Tibial artery (tissue), 4 donors: ENCODE measurements at regions not wholly inside any gene's neighbourhood (a gene's known extent, or its start where the extent isn't known, plus 50 kb on each side); places are given as distances from the start of the nearest gene placed in this dataset.

Source experiments
- DNase-seq, 2 donors: peaks; one replicate each; pipeline ENCODE4 v3.0.0-alpha.2; 2019
- H3K27ac ChIP-seq, 2 donors: fragments of 200-600 bp; sonication (generic) in 1 of 2; 1 replicate in 1 of 2; 2 replicates in 1 of 2; pipeline ENCODE4 v1.5.1; 2018 to 2019; ENCODE audit warnings: mild to moderate bottlenecking in 1 of 2
- H3K27me3 ChIP-seq, 2 donors: fragments of 200-600 bp; sonication (generic) in 1 of 2; one replicate each; pipeline versions ENCODE4 v1.5.1 to v1.6.0; 2016 to 2019
- H3K36me3 ChIP-seq, 3 donors: fragments of 200-600 bp; sonication (generic) in 2 of 3; one replicate each; pipeline ENCODE4 v1.5.1; 2016 to 2019; ENCODE audit warnings: mild to moderate bottlenecking in 2 of 3
- H3K4me1 ChIP-seq, 4 donors: fragments of 200-600 bp; sonication (generic) in 2 of 4; 1 replicate in 3 of 4; 2 replicates in 1 of 4; pipeline ENCODE4 v1.5.1; 2016 to 2019
- H3K4me3 ChIP-seq, 2 donors: fragments of 200-600 bp; sonication (generic) in 1 of 2; 1 replicate in 1 of 2; 2 replicates in 1 of 2; pipeline ENCODE4 v1.5.1; 2018 to 2019; ENCODE audit warnings: mild to moderate bottlenecking in 2 of 2
- H3K9me3 ChIP-seq, 3 donors: fragments of 200-600 bp; sonication (generic) in 1 of 3; one replicate each; pipeline ENCODE4 v1.5.1; 2016 to 2019
- intact Hi-C: fragments of 100-400 bp; cut with DNase I; formaldehyde crosslinking; loops from one replicate; pipeline ENCODE4 v1.15.0; 2023; ENCODE audit warnings: low total_unique reads
- TF ChIP-seq, protein P1 (sequence below), 2 experiments: fragments of 200-600 bp in 1 of 2; fragments of 450-650 bp in 1 of 2; IDR thresholded peaks; one replicate each; pipeline ENCODE4 v1.5.1; 2017 to 2019; ENCODE audit warnings: antibody characterized with exemption in 2 of 2, mild to moderate bottlenecking in 1 of 2, moderate library complexity in 1 of 2

- no peak for DNase-seq
- H3K36me3 ChIP-seq: no peaks in the 10 kb centered on the region
- H3K9me3 ChIP-seq: no peaks in the 10 kb centered on the region
- no peaks in the 10 kb centered on the region for H3K4me1 ChIP-seq
- no peaks in the 10 kb centered on the region for H3K27me3 ChIP-seq
- TF ChIP-seq, protein P1, sequence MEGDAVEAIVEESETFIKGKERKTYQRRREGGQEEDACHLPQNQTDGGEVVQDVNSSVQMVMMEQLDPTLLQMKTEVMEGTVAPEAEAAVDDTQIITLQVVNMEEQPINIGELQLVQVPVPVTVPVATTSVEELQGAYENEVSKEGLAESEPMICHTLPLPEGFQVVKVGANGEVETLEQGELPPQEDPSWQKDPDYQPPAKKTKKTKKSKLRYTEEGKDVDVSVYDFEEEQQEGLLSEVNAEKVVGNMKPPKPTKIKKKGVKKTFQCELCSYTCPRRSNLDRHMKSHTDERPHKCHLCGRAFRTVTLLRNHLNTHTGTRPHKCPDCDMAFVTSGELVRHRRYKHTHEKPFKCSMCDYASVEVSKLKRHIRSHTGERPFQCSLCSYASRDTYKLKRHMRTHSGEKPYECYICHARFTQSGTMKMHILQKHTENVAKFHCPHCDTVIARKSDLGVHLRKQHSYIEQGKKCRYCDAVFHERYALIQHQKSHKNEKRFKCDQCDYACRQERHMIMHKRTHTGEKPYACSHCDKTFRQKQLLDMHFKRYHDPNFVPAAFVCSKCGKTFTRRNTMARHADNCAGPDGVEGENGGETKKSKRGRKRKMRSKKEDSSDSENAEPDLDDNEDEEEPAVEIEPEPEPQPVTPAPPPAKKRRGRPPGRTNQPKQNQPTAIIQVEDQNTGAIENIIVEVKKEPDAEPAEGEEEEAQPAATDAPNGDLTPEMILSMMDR (IDR thresholded peaks at IDR 0.05): no peak
- no peak overlapping the region for H3K27ac ChIP-seq
- intact Hi-C loops: no loop called here
- no peak overlapping the region for H3K4me3 ChIP-seq
Measured at GRCh38 chr3:101128786-101129185, 135.6 kb upstream of the ABI3BP start.

DNA sequence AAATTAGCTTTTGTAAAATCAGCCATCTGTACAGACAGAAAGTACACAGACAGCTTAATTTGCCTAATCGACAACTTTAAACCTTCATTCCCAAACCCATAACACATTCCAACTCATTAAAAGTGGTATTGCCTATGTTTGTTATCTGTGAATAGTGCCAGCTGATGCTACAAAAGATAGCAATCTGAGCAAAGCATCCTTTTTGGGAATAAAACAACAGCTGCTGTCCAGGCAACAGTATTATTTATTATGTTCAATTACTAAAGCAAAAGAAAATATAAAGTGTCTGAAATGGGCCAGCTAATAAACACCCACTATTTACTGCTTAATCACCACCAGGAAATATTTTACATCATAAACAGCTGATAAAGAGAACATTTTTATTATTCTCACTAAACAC, 134.8 kb upstream of the ABI3BP start:
- intact Hi-C loops: no loop called here
- DNase-seq: no peak
- no peak overlapping the region for H3K27ac ChIP-seq
- no peaks in the 10 kb centered on the region for H3K9me3 ChIP-seq
- H3K4me1 ChIP-seq: no peaks in the 10 kb centered on the region
- H3K36me3 ChIP-seq: no peaks in the 10 kb centered on the region
- no peaks in the 10 kb centered on the region for H3K27me3 ChIP-seq
- TF ChIP-seq, protein P1 (IDR thresholded peaks at IDR 0.05): no peak
- H3K4me3 ChIP-seq: no peak overlapping the region

DNA sequence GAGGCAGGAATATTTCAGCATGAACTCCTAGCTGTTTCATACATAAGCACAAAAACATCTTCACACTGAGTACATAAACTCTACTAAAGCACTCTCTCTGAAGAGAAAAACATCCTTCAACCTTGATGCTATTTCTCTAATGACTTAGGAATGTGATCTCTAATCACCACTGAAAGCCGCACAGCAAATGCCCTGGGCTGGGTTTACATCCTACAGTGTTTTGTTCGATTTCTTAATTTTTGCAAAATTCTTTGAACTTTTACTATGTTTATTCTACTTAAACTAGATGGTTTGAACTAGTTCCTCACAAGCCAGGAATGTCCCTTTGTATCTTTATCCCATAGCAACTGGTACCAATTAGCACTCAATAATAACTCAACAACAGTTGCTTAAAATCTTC, 130.9 kb upstream of the ABI3BP start:
- DNase-seq: no peak
- Histone ChIP-seq H3K27me3 (no peaks in the 10 kb centered on the region), H3K4me3 (no peak overlapping the region), H3K9me3 (no peaks in the 10 kb centered on the region), H3K27ac (no peak overlapping the region), H3K36me3 (no peaks in the 10 kb centered on the region), H3K4me1 (no peaks in the 10 kb centered on the region)
- TF ChIP-seq, protein P1 (IDR thresholded peaks at IDR 0.05): no peak
- intact Hi-C loops: no loop called here

DNA sequence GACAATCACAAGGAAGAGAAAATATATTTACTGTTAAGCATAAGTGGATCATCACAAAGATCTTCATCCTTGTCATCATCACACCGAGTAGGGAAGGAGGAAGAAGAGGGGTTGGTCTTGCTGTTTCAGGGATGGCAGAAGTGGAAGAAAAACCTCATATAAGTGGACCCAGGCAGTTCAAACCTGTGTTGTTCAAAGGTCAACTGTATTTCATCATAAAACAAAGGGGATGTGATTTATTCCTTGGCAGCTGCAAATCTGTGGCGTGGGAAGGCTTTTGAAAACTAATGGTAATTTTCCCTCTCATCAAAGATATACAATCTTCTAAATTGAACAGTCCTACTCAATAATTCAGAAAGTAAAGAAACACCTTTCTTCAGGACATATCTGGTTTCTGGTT, 129.9 kb upstream of the ABI3BP start:
- DNase-seq: no peak
- no peak overlapping the region for H3K27ac ChIP-seq
- H3K27me3 ChIP-seq: no peaks in the 10 kb centered on the region
- no peaks in the 10 kb centered on the region for H3K4me1 ChIP-seq
- no peaks in the 10 kb centered on the region for H3K9me3 ChIP-seq
- intact Hi-C loops: no loop called here
- H3K36me3 ChIP-seq: no peaks in the 10 kb centered on the region
- TF ChIP-seq, protein P1 (IDR thresholded peaks at IDR 0.05): no peak
- H3K4me3 ChIP-seq: no peak overlapping the region

DNA sequence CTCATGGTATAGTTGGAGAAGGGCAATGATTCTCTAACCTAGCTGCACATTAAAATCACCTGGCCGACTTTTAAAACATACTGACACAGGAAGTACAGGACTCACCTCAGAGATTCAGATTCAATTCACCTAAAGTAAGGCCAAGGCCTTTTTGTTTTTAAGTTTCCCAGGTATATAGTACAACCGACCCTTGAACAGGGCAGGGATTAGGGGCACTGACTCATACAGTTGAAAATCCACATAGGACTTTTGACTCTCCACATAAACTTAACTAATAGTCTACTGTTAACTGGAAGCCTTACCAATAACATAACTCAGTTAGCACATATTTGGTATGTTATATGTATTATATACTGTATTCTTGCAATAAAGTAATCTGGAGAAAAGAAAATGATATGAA, 129.5 kb upstream of the ABI3BP start:
- Histone ChIP-seq H3K27me3 (no peaks in the 10 kb centered on the region), H3K27ac (no peak overlapping the region), H3K9me3 (no peaks in the 10 kb centered on the region), H3K4me3 (no peak overlapping the region), H3K36me3 (no peaks in the 10 kb centered on the region), H3K4me1 (no peaks in the 10 kb centered on the region)
- intact Hi-C loops: no loop called here
- DNase-seq: no peak
- TF ChIP-seq, protein P1 (IDR thresholded peaks at IDR 0.05): no peak

DNA sequence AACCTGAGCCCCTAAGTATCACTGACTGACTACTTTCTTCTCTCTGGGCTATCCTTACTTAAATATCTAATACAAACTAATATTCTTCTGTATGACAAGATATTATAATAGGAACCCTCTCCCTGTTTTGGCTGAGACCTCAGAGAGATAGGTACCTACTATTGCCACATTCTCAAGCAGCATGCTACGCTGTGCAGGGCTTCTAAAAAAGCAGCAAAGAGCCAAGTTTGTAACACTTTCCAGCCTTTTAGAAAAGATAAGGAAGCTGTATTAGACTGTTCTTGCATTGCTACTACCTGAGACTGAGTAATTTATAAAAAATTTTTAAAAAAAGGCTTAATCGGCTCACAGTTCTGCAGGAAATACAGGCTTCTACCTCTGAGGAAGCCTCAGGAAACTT, 126.8 kb upstream of the ABI3BP start:
- H3K27me3 ChIP-seq: no peaks in the 10 kb centered on the region
- intact Hi-C loops: no loop called here
- no peak overlapping the region for H3K27ac ChIP-seq
- no peak overlapping the region for H3K4me3 ChIP-seq
- no peaks in the 10 kb centered on the region for H3K9me3 ChIP-seq
- H3K36me3 ChIP-seq: no peaks in the 10 kb centered on the region
- DNase-seq: no peak
- no peaks in the 10 kb centered on the region for H3K4me1 ChIP-seq
- TF ChIP-seq, protein P1 (IDR thresholded peaks at IDR 0.05): no peak
